HG02852 (cell line): ENCODE measurements at regions not wholly inside any gene's neighbourhood (a gene's known extent, or its start where the extent isn't known, plus 50 kb on each side); places are given as distances from the start of the nearest gene placed in this dataset.
A peak's percentile ranks its signal among the peaks of the same experiment; 100 is the strongest.

Experiments used
- ATAC-seq: cut with Tn5 transposase; IDR thresholded peaks from one replicate; pipeline ENCODE4 v1.9.1; 2021; ENCODE audit warnings: mild to moderate bottlenecking, moderate library complexity; ENCODE audit not compliant: unreplicated experiment

DNA sequence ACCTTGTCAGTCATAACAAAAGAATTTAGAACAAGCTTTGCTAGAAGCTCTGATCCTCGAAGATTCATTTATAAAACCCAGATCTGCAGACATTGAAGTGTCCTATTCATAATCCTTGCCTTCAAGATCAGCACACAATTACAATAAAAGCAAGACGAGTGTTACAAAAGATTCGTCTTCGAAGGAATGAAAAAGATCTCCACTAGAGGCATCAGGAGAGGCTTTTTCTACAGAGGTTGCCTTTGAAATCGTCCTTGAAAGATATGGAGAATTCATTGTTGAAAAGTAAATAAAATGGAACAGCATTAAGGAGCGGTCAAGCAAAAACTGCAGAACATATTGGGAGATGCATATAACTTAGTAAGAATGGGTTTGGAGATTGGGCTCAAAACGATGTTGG is 146.4 kb downstream of the BMP4 start:
- no peak for ATAC-seq

- no peak for ATAC-seq
These were observed 148.6 kb downstream of the BMP4 start for GRCh38 chr14:53808042-53808441.

DNA sequence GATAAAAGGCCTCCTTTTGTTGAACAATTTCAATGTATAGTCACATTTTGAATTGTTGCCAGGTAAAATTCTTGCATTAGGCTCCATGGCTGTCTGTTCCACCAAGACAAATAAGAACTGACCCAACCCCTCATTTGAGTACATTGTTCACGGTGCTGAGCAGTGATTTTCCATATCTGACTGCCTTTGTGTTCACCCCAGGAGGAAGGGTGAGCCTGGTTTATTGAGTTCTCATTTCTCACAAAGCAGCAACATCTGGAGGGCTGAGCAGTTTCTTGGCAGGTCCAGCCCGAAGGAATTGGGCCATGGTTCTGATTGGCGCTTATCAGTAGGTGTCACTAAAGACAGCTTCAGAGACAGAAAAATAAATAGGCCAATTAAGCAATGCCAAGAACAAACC is 149.1 kb downstream of the BMP4 start:
- ATAC-seq, result no peak

DNA sequence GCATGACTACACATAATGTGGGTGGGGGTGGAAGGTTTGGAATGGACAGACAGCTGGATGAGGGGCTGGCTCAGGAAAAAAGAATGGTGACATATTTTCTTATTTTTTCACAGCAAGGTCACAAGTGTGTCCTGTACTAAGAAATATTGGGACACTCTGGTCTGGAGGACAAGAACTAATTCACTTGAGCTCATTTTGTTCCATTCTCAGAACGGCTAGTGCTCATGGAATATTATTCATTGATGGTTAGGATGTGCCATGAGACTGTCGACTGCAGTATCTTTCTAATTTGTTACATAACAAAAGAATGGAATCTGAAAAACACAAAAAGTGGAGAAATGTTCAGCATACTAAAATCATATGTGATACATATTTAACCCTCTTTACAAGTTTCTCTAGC is 149.5 kb downstream of the BMP4 start:
- no peak for ATAC-seq

GRCh38 chr14:53796734-53797133 is 159.9 kb downstream of the BMP4 start:
- no peak for ATAC-seq

GRCh38 chr14:53793790-53794505 is 162.7 kb downstream of the BMP4 start:
- no peak for ATAC-seq

- no peak for ATAC-seq
These were observed 163.7 kb downstream of the BMP4 start for GRCh38 chr14:53792909-53793308.

DNA sequence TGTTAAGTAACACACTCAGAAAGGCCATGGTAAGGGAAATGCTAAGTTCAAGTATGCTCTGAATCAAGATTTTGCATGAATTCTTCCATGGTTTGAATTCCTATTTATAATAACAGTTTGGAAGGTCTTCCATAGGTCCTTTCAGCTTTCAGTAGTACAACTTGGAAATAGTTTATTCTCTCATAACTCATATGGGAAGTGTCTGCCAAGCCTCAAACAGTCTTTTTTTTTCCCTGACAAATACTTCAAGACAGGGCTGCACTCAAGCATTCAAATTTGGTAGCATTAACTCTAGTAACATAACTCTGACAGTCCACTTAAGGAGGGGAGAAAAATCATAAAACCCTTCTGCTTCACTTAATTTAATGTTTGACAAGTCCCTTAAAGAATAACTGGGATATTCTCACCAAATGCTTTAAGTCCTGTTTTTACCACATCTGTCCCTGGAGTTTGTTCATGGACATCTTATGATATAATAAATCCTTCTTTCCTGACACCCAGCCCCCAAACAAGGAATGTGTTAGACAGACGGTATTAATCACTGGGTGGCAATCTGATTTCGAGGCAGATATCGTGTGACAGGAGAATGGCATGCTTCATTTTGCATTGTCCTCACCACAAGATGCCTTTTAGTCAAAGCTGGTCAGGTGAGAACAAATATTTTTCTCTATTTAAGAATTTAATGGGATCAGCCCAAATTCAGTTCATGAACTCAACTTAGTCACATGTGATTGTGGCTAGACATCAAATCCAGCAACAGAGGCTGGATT is 165.7 kb downstream of the BMP4 start:
- no peak for ATAC-seq

DNA sequence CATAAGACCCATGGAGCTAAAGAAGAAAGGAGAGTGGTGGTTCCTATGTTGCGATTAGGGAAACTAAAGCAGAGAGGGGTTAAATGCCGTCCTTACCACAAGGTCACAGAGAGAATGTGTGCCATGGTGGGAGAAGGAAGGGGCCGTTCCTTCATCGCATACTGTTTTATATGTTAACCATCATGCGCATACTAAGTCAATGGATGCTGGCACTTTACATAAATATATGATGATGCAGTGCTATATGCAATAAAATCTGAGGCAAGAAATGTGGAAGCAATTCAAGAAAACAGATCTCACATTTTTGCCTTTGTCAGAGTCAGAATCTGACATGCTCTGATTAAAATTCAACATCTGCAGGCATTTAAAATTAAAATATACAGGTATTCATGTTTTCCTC is 168.1 kb downstream of the BMP4 start:
- ATAC-seq, result no peak

DNA sequence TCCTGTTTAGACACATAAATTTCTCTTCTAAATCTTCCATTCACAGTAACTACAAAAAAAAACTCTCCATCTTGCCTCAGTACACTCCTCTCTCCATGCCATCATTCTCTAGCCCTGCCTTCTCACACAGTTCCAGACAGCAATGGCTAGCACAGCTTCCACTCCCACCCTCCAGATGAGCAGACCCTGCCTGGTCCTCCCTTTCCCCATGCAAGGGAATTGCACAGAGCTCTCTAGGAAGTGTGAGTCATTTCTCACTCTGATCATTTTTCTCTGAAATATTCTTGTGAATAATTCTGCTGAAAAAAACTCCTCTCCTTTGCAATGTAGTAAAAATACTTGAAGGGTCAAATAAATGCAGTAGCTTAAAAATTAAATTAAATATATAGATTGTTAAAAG is 170.6 kb downstream of the BMP4 start:
- no peak for ATAC-seq

DNA sequence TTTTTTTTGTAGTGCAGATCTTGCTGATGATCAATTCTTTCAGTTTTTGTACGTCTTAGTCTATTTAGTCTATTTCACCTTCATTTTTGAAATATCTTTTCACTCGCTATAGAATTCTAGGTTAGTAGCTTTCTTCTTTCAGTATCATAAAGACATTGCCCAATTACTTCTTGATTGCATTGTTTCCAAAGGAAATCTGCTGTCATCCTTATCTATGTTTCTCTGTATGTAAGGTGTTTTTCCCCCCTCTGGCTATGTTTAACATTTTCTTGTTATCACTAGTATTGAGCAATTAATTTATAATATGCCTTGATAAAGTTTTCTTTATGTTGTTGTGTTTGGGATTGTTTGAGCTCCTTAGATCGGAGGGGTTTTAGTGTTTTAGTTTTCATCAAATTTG is 171.9 kb downstream of the BMP4 start:
- ATAC-seq, result no peak

DNA sequence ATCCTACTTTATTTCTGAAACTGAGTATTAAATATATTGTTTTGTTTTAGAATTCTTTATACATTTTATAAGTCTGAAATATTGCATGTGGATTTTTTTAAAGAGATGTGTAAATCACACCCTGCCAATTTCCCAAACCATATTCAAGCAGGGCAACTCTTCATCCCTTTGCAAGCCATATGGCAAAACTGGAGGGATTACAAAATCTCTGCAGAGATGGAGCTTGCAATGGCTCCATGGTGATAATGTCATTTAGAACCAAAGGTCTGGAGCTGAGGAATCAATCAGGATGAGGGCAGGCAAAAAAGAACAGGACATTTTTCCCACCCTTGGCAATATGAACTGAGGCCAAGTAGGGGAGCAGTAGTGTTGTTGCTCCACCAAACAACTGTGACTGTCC is 173.4 kb downstream of the BMP4 start:
- ATAC-seq, result no peak

GRCh38 chr14:53780051-53780555 is 176.5 kb downstream of the BMP4 start:
- ATAC-seq, result no peak

- ATAC-seq, result no peak
These were observed 177.3 kb downstream of the BMP4 start for GRCh38 chr14:53779301-53779700.

- ATAC-seq, result peak; percentile 65
These were observed 178.4 kb downstream of the BMP4 start for GRCh38 chr14:53778263-53778662.

DNA sequence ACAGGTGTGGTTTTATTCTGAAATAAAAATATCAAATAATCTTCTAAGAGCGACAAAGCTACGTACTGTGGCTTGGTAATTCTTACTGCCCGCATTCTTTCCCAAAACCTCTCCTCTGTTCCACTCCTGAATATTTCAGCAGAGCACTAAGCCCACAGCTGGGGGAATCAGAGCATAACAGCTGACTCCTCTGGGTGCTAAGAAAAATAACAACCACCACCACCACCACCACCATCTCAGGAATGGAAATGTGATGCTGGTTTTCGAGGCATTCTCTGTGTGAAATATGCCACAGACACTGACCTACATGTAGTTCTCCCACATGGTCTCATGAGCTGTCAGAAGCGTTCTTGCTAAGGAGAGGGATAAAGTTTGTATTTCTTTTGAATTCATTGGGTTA is 183.7 kb downstream of the BMP4 start:
- ATAC-seq, result no peak

DNA sequence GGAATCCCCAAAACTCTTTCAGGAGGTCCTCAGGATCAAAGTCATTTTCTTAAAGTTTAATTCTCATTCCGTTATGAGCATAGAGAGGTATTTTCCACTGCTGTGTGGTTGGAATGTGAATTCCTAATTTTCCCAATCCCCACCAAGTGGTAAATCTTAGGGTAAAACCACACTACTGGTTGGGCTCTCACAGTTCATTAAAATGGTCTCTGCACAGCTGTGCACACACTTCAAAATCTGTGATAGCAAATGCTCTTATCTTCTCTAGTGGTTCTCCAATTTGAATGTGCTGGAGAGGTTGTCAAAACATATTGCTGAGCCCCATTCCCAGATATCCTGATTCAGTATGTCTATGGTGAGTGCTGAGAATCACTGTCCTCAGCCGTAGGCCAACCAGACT is 189.1 kb downstream of the BMP4 start:
- ATAC-seq, result no peak

- no peak for ATAC-seq
These were observed 190.0 kb downstream of the BMP4 start for GRCh38 chr14:53766601-53767000.

DNA sequence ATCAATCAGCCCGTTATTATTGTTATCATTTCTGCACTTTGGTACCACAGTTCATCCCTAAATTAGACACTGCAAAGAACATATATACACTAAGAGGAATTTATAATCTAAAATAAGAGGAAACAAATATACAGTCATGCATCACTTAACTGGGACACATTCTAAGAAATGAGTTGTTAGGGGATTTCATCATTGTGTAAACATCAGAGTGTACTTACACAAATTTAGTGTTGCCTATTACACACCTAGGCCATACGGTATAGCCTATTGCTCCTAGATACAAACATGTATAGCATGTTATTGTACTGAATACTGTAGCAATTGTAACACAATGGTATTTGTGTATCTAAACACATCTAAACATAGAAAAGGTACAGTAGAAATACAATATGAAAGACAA is 190.5 kb downstream of the BMP4 start:
- ATAC-seq, result no peak

GRCh38 chr14:53764846-53765245 is 191.8 kb downstream of the BMP4 start:
- no peak for ATAC-seq

- ATAC-seq, result no peak
These were observed 198.5 kb downstream of the BMP4 start for GRCh38 chr14:53758141-53758540.

DNA sequence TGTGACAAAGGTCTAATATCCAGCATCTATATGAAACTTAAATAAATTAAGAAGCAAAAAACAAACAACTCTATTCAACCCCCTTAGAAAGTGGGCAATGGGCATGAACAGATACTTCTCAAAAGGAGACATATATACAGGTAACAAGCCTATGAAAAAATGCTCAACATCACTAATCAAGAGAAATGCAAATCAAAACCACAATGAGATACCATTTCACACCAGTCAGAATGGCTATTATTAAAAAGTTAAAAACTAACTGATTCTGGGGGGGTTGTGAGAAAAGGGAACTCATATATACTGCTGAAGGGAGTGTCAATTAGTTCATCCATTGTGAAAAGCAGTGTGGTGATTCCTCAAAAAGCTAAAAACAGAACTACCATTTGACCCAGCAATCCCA is 198.9 kb downstream of the BMP4 start:
- ATAC-seq, result no peak
